IPS-18a (cell line): ENCODE measurements at regions not wholly inside any gene's neighbourhood (a gene's known extent, or its start where the extent isn't known, plus 50 kb on each side); places are given as distances from the start of the nearest gene placed in this dataset.

Experiments used
- H3K27ac ChIP-seq: one replicate; pipeline ENCODE4 v1.5.1; 2013; ENCODE audit warnings: low read length
- H3K27me3 ChIP-seq: one replicate; pipeline ENCODE4 v1.6.1; 2013; ENCODE audit warnings: mild to moderate bottlenecking, low read length; ENCODE audit not compliant: control insufficient read depth, insufficient read depth
- H3K36me3 ChIP-seq: one replicate; pipeline ENCODE4 v1.6.1; 2013; ENCODE audit warnings: low read depth, low read length; ENCODE audit not compliant: control insufficient read depth
- H3K4me1 ChIP-seq: one replicate; pipeline ENCODE4 v1.6.1; 2013; ENCODE audit warnings: low read depth, low read length; ENCODE audit not compliant: control insufficient read depth
- H3K4me3 ChIP-seq: one replicate; pipeline ENCODE4 v1.5.1; 2013; ENCODE audit warnings: low read length
- H3K9ac ChIP-seq: one replicate; pipeline ENCODE4 v1.6.1; 2013; ENCODE audit warnings: mild to moderate bottlenecking, low read length, moderate library complexity
- H3K9me3 ChIP-seq: one replicate; pipeline ENCODE4 v1.6.1; 2013; ENCODE audit warnings: low read depth, low read length; ENCODE audit not compliant: control insufficient read depth

DNA sequence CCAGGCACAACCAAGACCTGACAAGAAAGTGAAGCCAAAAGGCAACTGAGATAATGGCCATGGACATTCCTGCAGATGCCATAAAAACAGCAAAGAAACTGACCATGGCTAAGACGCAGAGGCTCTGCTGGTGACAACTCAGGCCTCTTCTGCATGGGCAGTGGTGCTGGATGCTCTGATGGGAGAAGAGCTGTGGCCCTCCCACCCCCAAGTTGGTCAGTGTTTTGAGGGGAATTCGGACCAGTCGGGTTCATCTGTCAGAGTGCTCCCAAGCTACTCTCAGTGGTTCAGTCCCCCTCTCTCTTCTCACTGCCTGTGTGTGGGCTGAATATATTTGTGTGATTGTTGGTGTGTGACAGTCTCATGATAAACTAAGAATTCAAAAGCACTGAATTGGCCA lies 79.0 kb upstream of the GPR26 start:
- Histone ChIP-seq H3K9ac (no peak overlapping the region), H3K27ac (no peak overlapping the region), H3K36me3 (no peaks in the 10 kb centered on the region), H3K27me3 (peaks cover 9% of the 10 kb centered on the region), H3K4me1 (peaks cover 27% of the 10 kb centered on the region), H3K4me3 (no peak overlapping the region), H3K9me3 (no peaks in the 10 kb centered on the region)

DNA sequence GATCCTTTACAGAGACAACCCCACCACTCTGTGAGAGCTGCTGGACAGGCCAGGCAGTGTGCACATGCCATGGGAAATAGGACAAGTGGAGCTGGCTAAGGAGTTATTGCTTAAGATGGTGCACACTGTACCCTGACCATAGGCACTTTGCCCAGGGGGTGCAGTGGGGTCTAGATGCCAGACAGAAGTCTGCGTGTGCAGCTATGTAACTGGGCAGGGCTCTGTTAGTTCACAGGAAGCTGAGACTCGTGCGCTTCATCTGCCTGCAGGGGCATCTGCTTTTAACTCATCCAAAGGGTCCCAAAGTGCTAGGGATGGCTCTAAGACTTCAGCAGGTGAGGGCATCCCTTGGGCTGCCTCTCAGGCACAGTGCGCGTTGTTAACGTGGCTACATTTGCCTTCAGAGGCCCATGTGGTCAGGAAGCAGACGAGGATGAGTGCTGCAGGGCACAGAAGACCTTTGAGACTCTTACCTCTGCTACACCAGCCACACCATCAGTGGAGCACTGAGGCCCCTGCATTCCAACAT lies 77.7 kb upstream of the GPR26 start:
- Histone ChIP-seq H3K36me3 (no peaks in the 10 kb centered on the region), H3K27ac (no peak overlapping the region), H3K4me3 (no peak overlapping the region), H3K27me3 (peaks cover 1% of the 10 kb centered on the region), H3K4me1 (peaks cover 26% of the 10 kb centered on the region), H3K9me3 (no peaks in the 10 kb centered on the region), H3K9ac (no peak overlapping the region)

DNA sequence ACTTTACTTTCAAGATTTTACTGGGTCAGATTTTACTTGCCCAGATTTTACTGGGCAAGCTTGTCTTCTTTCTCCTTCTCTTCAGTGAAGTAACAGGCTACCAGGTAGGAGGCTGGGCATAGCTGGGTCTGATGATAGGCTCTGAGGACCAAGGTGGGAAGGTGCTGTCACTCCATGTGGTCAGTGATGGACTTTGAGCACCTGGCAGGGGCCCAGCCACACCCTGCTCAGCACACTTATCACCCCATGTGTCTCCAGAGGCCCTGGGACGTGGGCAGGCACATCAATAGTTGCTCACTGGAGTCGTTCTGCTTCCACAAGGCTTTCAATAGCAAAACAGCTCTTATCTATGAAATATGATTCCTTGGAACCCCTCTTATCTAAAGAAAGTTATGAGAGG lies 70.5 kb upstream of the GPR26 start:
- Histone ChIP-seq H3K36me3 (no peaks in the 10 kb centered on the region), H3K4me3 (no peak overlapping the region), H3K4me1 (no peaks in the 10 kb centered on the region), H3K9ac (no peak overlapping the region), H3K27me3 (no peaks in the 10 kb centered on the region), H3K27ac (no peak overlapping the region), H3K9me3 (no peaks in the 10 kb centered on the region)

- Histone ChIP-seq H3K4me1 (no peaks in the 10 kb centered on the region), H3K27me3 (no peaks in the 10 kb centered on the region), H3K9me3 (no peaks in the 10 kb centered on the region), H3K9ac (no peak overlapping the region), H3K27ac (no peak overlapping the region), H3K36me3 (no peaks in the 10 kb centered on the region), H3K4me3 (no peak overlapping the region)
Observed at GRCh38 chr10:123597676-123598075, 68.5 kb upstream of the GPR26 start.

- no peak overlapping the region for H3K27ac ChIP-seq
- no peaks in the 10 kb centered on the region for H3K27me3 ChIP-seq
- H3K36me3 ChIP-seq, result no peaks in the 10 kb centered on the region
- no peaks in the 10 kb centered on the region for H3K9me3 ChIP-seq
- H3K4me1 ChIP-seq, result no peaks in the 10 kb centered on the region
- no peak overlapping the region for H3K4me3 ChIP-seq
- H3K9ac ChIP-seq, result no peak overlapping the region
Observed at GRCh38 chr10:123599366-123599849, 66.7 kb upstream of the GPR26 start.

DNA sequence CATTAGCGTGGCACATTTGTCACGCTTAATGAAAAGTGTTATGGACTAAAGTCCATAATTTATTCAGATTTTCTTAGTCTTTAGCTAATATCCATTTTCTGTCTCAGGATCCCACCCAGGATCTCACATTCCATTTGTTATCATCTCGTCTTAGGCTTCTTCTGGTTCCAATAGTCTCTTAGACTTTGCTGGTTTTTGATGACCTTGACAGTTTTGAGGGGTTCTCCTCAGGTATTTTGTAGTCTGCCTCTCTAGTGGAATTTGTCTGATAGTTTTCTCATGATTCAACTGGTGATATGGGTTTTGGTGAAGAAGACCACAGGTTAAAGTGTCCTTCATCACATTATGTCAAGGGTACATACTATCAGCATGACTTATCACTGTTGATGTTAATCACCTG lies 66.0 kb upstream of the GPR26 start:
- Histone ChIP-seq H3K9me3 (no peaks in the 10 kb centered on the region), H3K9ac (no peak overlapping the region), H3K27me3 (no peaks in the 10 kb centered on the region), H3K36me3 (no peaks in the 10 kb centered on the region), H3K4me3 (no peak overlapping the region), H3K27ac (no peak overlapping the region), H3K4me1 (peaks cover 1% of the 10 kb centered on the region)

DNA sequence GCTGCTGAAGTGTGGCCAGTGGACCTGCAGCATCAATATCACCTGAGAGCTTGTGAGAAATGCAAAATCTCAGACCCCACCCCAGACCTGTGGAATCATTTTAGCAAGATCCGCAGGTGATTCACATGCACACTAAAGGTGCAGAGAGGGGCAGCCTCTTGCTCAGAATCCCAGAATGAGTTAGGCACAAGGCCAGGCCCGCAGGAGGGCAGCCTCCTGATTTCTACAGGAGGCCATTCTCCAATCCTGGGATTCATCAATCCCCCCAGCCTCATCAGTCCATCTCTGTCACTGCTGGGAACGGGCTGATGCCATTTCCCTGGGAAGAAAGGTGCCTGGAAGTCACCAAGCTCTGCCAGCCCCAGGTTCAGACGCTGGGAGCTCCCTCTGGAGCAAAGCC lies 63.0 kb upstream of the GPR26 start:
- peaks cover 28% of the 10 kb centered on the region for H3K4me1 ChIP-seq
- H3K27ac ChIP-seq, result no peak overlapping the region
- H3K9ac ChIP-seq, result no peak overlapping the region
- no peak overlapping the region for H3K4me3 ChIP-seq
- H3K36me3 ChIP-seq, result no peaks in the 10 kb centered on the region
- H3K27me3 ChIP-seq, result no peaks in the 10 kb centered on the region
- H3K9me3 ChIP-seq, result no peaks in the 10 kb centered on the region

DNA sequence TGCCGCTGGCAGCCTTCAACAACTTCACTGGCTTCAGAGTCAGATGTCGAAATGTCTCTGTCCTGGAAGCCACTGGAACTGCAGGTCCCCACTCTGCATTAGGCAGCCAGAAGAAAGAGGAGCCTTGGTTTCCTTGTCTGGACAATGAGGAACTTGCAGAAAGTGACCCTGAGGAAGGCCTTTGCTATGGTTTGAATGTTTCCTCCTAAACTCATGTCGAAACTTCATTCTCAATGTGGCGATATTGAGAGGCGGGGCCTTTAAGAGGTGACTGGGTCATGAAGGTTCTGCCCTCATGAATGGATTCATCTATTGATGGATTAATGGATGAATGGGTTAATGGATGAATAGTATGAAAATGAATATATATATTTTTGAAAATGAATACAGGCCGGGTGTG lies 61.6 kb upstream of the GPR26 start:
- H3K9ac ChIP-seq, result no peak overlapping the region
- H3K27ac ChIP-seq, result no peak overlapping the region
- H3K4me1 ChIP-seq, result peaks cover 37% of the 10 kb centered on the region
- H3K27me3 ChIP-seq, result no peaks in the 10 kb centered on the region
- no peak overlapping the region for H3K4me3 ChIP-seq
- H3K36me3 ChIP-seq, result no peaks in the 10 kb centered on the region
- H3K9me3 ChIP-seq, result no peaks in the 10 kb centered on the region

DNA sequence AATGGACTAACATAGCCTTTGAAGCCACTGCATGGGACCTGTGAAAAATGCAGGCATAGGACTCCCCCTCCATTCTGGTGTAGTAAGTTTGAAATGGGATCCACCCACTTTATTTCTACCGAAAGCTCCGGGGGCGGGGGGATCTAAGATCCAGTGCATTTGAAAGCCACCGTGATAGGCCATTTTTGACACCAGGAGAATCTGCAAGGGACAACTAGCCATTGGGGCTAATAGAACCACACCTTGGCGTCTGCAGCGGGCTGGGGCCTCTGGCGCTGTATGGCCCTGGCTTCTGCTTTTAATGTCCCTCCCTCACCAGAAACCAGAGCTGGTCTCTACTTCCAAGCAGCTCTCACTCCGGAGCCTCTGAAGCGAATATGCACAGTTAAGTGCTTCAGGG lies 60.1 kb upstream of the GPR26 start:
- Histone ChIP-seq H3K27ac (no peak overlapping the region), H3K4me1 (peaks cover 37% of the 10 kb centered on the region), H3K4me3 (no peak overlapping the region), H3K9me3 (no peaks in the 10 kb centered on the region), H3K27me3 (no peaks in the 10 kb centered on the region), H3K9ac (no peak overlapping the region), H3K36me3 (no peaks in the 10 kb centered on the region)

DNA sequence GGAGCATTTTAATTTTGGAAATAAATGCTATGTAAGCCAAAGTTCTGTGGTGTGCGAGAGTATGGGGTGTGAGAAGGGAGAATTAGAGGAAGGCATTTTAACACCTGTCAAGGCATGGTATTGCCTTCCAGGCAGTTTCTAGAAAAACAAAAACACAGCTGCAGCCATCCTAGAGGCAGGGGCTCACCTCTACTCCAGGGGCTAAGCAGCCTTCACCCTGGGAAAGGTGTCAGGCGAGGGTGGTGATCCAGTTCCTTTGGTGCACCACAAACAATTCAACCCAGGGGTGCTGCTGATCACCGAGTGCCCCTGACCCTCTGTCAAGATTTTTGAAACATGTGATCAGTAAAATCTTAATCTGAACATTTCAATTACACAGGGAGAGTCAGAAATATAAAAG lies 59.2 kb upstream of the GPR26 start:
- no peak overlapping the region for H3K27ac ChIP-seq
- no peaks in the 10 kb centered on the region for H3K36me3 ChIP-seq
- no peak overlapping the region for H3K9ac ChIP-seq
- no peaks in the 10 kb centered on the region for H3K27me3 ChIP-seq
- H3K4me1 ChIP-seq, result peaks cover 37% of the 10 kb centered on the region
- peak overlapping the region; percentile 47 for H3K4me3 ChIP-seq
- no peaks in the 10 kb centered on the region for H3K9me3 ChIP-seq

DNA sequence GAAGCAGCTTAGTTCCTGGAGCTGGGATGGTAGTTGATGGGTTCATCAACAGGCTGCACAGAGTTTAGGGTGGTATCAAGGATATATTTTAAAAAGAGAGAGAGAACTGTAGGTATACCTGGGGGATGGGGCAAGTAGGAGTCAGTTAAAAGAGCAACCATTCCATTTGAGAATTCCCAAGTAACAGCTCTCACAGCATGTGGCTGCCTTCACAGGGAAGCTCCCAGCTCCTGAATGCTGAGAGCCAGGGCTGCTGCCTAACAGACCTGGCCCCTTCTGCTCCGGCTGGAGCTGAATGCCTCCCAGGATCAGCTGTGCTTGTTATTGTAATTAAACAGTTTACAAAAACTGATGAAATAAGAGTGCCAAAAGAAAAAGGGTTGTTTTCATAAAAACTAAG lies 58.8 kb upstream of the GPR26 start:
- H3K27me3 ChIP-seq, result no peaks in the 10 kb centered on the region
- no peak overlapping the region for H3K9ac ChIP-seq
- no peaks in the 10 kb centered on the region for H3K9me3 ChIP-seq
- H3K27ac ChIP-seq, result no peak overlapping the region
- H3K4me1 ChIP-seq, result peaks cover 37% of the 10 kb centered on the region
- H3K36me3 ChIP-seq, result no peaks in the 10 kb centered on the region
- peak overlapping the region; percentile 47 for H3K4me3 ChIP-seq

DNA sequence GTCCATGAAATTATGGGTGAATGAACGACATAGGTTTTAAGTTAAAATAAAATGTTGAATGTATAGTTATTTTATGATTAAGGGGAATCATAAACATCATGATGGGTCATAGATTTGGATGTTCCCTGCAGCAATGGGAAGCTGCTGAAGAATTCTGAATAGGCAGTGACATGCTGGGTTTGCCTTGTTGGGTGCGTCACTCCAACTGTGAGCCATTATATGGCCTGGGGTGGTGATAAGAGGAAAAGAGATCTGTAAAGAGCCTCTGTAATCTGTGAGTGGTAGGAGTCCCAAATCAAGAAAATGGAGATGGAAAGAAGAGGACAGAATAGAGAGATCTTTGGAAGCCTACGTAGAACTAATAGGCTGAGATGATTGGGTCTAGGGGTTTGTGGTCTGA lies 58.1 kb upstream of the GPR26 start:
- no peaks in the 10 kb centered on the region for H3K9me3 ChIP-seq
- peak overlapping the region; percentile 47 for H3K4me3 ChIP-seq
- H3K36me3 ChIP-seq, result no peaks in the 10 kb centered on the region
- no peaks in the 10 kb centered on the region for H3K27me3 ChIP-seq
- no peak overlapping the region for H3K27ac ChIP-seq
- H3K4me1 ChIP-seq, result peaks cover 37% of the 10 kb centered on the region
- no peak overlapping the region for H3K9ac ChIP-seq
